ACC112 (cell line): ENCODE measurements at regions not wholly inside any gene's neighbourhood (a gene's known extent, or its start where the extent isn't known, plus 50 kb on each side); places are given as distances from the start of the nearest gene placed in this dataset.

Experiments
- H2AFZ ChIP-seq: fragments of 200-600 bp; sonication (generic); one replicate; pipeline ENCODE4 v1.6.0; 2017; ENCODE audit warnings: antibody characterized with exemption, low read length; ENCODE audit not compliant: unreplicated experiment
- H3K27ac ChIP-seq: fragments of 200-600 bp; sonication (generic); 2 replicates; pipeline ENCODE4 v1.5.1; 2014; ENCODE audit warnings: low read depth, mild to moderate bottlenecking, antibody characterized with exemption, low read length, moderate library complexity
- H3K27me3 ChIP-seq: fragments of 200-600 bp; sonication (generic); 2 replicates; pipeline ENCODE4 v1.6.1; 2014; ENCODE audit warnings: mild to moderate bottlenecking, antibody characterized with exemption, low read length, moderate library complexity, mixed read lengths; ENCODE audit not compliant: insufficient read depth
- H3K36me3 ChIP-seq: fragments of 200-600 bp; sonication (generic); 2 replicates; pipeline ENCODE4 v1.6.1; 2016; ENCODE audit warnings: mild to moderate bottlenecking, antibody characterized with exemption, low read length, moderate library complexity, mixed read lengths; ENCODE audit not compliant: insufficient read depth
- H3K4me1 ChIP-seq: fragments of 200-600 bp; sonication (generic); one replicate; pipeline ENCODE4 v1.6.1; 2016; ENCODE audit warnings: low read length, mixed read lengths; ENCODE audit not compliant: insufficient read depth, unreplicated experiment, control insufficient read depth
- H3K4me3 ChIP-seq: fragments of 200-600 bp; sonication (generic); 2 replicates; pipeline ENCODE4 v1.5.1; 2014; ENCODE audit warnings: mild to moderate bottlenecking, low read depth, low read length
- H3K79me2 ChIP-seq: fragments of 200-600 bp; sonication (generic); one replicate; pipeline ENCODE4 v1.6.0; 2016; ENCODE audit warnings: low read length; ENCODE audit not compliant: control insufficient read depth, unreplicated experiment, insufficient read depth

DNA sequence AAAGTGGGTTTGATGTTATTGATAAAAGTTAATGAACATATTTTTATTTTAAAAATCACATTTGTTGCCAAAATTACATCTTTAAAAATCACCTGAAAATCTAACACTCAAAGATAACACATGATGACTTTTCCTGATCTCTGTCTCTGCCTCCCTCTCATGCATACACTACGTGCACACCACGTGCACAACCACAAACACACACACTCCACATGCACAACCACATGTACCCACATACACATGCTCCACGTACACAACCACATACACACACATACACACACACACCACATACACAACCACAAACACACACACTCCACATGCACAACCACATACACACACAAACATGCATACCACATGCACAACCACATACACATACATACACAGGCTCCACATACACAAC lies 61.8 kb upstream of the TMEM132C start:
- no peaks in the 10 kb centered on the region for H3K27me3 ChIP-seq
- no peaks in the 10 kb centered on the region for H3K36me3 ChIP-seq
- H3K4me3 ChIP-seq: no peak overlapping the region
- H3K4me1 ChIP-seq: no peaks in the 10 kb centered on the region
- no peak overlapping the region for H3K27ac ChIP-seq
- H3K79me2 ChIP-seq: no peaks in the 10 kb centered on the region
- H2AFZ ChIP-seq: no peak overlapping the region

DNA sequence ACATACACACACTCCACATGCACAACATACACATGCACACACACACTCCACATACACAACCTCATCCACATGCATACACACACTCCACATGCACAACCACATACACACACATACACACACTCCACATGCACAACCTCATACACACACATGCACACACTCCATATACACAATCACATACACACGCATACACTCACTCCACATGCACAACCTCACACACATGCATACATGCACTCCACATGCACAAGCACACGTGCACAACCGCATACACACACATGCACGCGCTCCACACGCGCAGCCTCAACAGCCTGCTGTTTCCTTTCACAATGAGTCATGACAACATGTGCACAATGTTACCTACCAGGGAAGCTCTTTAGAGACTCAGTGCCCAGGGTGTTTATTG lies 61.2 kb upstream of the TMEM132C start:
- no peak overlapping the region for H3K4me3 ChIP-seq
- H2AFZ ChIP-seq: no peak overlapping the region
- no peaks in the 10 kb centered on the region for H3K79me2 ChIP-seq
- no peaks in the 10 kb centered on the region for H3K36me3 ChIP-seq
- no peaks in the 10 kb centered on the region for H3K27me3 ChIP-seq
- H3K4me1 ChIP-seq: no peaks in the 10 kb centered on the region
- H3K27ac ChIP-seq: no peak overlapping the region
